IMR-90 (cell line): ENCODE measurements at regions not wholly inside any gene's neighbourhood (a gene's known extent, or its start where the extent isn't known, plus 50 kb on each side); places are given as distances from the start of the nearest gene placed in this dataset.

Source experiments
- CTCF ChIP-seq: conservative IDR thresholded peaks from 2 replicates; pipeline ENCODE4 v1.5.1; 2012; ENCODE audit warnings: mild to moderate bottlenecking, low read depth, low read length, improper control_type of control experiment
- MAZ ChIP-seq: IDR thresholded peaks from 2 replicates; pipeline ENCODE4 v1.6.1; 2012; ENCODE audit warnings: low read depth, mild to moderate bottlenecking, low read length, improper control_type of control experiment, moderate library complexity, borderline replicate concordance
- MXI1 ChIP-seq: IDR thresholded peaks from 2 replicates; pipeline ENCODE4 v1.6.1; 2012; ENCODE audit warnings: low read depth, mild to moderate bottlenecking, low read length, moderate library complexity, borderline replicate concordance
- POLR2A ChIP-seq: IDR thresholded peaks from 2 replicates; pipeline ENCODE4 v1.6.1; 2012; ENCODE audit warnings: mild to moderate bottlenecking, low read depth, low read length
- RCOR1 ChIP-seq: IDR thresholded peaks from 2 replicates; pipeline ENCODE4 v1.6.1; 2012; ENCODE audit warnings: mild to moderate bottlenecking, low read length, improper control_type of control experiment; ENCODE audit not compliant: insufficient replicate concordance
- TF ChIP-seq, protein P1 (sequence below): fragments of 150-350 bp; IDR thresholded peaks from 2 replicates; pipeline ENCODE4 v1.6.1; 2016; ENCODE audit warnings: low read depth, mild to moderate bottlenecking, low read length, moderate library complexity, borderline replicate concordance
- TF ChIP-seq, protein P2 (sequence below): fragments of 150-350 bp; IDR thresholded peaks from 2 replicates; pipeline ENCODE4 v1.6.1; 2017; ENCODE audit warnings: mild to moderate bottlenecking, antibody characterized with exemption, low read length, low read depth

- TF ChIP-seq, protein P1, sequence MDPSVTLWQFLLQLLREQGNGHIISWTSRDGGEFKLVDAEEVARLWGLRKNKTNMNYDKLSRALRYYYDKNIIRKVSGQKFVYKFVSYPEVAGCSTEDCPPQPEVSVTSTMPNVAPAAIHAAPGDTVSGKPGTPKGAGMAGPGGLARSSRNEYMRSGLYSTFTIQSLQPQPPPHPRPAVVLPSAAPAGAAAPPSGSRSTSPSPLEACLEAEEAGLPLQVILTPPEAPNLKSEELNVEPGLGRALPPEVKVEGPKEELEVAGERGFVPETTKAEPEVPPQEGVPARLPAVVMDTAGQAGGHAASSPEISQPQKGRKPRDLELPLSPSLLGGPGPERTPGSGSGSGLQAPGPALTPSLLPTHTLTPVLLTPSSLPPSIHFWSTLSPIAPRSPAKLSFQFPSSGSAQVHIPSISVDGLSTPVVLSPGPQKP, result no peak
- TF ChIP-seq CTCF (no peak), MXI1 (no peak), RCOR1 (no peak), POLR2A (no peak), MAZ (no peak)
- TF ChIP-seq, protein P2, sequence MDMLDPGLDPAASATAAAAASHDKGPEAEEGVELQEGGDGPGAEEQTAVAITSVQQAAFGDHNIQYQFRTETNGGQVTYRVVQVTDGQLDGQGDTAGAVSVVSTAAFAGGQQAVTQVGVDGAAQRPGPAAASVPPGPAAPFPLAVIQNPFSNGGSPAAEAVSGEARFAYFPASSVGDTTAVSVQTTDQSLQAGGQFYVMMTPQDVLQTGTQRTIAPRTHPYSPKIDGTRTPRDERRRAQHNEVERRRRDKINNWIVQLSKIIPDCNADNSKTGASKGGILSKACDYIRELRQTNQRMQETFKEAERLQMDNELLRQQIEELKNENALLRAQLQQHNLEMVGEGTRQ, result no peak
Measured at GRCh38 chr12:126830778-126831680, 1435.9 kb upstream of the TMEM132C start.
